ENCODE measurements at regions not wholly inside any gene's neighbourhood (a gene's known extent, or its start where the extent isn't known, plus 50 kb on each side); places are given as distances from the start of the nearest gene placed in this dataset.

- intact Hi-C loops (cut with micrococcal nuclease): no loop called here
- no peaks in the 10 kb centered on the region for H3K36me3 Mint-ChIP-seq (ENCODE audit: low read depth)
- ATAC-seq (ENCODE audit: low read depth) (no peak), DNase-seq (no peak)
- ChIA-PET POLR2A (no interaction called here), CTCF (no interaction called here)
- peaks cover 3% of the 10 kb centered on the region for H3K9me3 Mint-ChIP-seq
- H3K27me3 Mint-ChIP-seq: no peaks in the 10 kb centered on the region
- no peak overlapping the region for H3K4me3 Mint-ChIP-seq
- no peak overlapping the region for H3K27ac Mint-ChIP-seq
- H3K4me1 Mint-ChIP-seq: no peaks in the 10 kb centered on the region
- TF ChIP-seq, protein P1, sequence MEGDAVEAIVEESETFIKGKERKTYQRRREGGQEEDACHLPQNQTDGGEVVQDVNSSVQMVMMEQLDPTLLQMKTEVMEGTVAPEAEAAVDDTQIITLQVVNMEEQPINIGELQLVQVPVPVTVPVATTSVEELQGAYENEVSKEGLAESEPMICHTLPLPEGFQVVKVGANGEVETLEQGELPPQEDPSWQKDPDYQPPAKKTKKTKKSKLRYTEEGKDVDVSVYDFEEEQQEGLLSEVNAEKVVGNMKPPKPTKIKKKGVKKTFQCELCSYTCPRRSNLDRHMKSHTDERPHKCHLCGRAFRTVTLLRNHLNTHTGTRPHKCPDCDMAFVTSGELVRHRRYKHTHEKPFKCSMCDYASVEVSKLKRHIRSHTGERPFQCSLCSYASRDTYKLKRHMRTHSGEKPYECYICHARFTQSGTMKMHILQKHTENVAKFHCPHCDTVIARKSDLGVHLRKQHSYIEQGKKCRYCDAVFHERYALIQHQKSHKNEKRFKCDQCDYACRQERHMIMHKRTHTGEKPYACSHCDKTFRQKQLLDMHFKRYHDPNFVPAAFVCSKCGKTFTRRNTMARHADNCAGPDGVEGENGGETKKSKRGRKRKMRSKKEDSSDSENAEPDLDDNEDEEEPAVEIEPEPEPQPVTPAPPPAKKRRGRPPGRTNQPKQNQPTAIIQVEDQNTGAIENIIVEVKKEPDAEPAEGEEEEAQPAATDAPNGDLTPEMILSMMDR (IDR thresholded peaks at IDR 0.05): no peak
Measured at GRCh38 chr13:83950293-83950692, 68.0 kb upstream of the SLITRK1 start.

- ATAC-seq (ENCODE audit: low read depth): no peak
- no peak for DNase-seq
- Mint-ChIP-seq H3K27me3 (no peaks in the 10 kb centered on the region), H3K9me3 (no peaks in the 10 kb centered on the region), H3K4me1 (no peaks in the 10 kb centered on the region), H3K27ac (no peak overlapping the region), H3K4me3 (no peak overlapping the region), H3K36me3 (ENCODE audit: low read depth) (no peaks in the 10 kb centered on the region)
- TF ChIP-seq, protein P1 (IDR thresholded peaks at IDR 0.05): no peak
- ChIA-PET POLR2A (no interaction called here), CTCF (no interaction called here)
- intact Hi-C loops (cut with micrococcal nuclease): no loop called here
Measured at GRCh38 chr13:83943530-83944279, 61.4 kb upstream of the SLITRK1 start.

DNA sequence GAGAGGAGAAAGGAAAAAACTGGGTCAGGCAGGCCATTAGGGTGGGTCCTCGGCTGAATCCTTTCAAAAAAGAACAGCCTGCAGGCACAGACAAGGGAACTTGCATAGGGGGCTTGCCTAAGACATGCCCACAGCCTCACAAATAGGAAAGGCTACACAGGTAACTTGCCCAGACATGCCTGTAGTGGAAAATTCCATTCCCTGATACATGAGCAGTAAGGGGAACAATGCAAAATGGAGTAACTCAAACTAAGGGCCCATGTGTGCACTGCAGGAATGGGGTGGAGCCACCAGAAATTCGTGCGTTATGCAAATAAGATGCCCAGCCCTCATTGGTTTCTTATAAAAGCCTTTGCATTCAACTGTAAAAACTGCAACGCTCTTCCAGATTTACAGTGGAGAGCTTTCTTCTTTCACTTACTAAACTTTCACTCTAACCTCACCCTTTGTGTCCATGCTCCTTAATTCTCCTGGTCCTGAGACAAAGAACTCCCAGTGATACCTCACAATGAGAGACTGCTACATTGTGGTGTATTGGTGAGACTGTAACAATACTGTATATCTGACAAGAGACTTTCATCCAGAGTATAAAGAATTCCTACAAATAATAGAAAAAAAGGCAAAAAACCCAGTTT, 59.5 kb upstream of the SLITRK1 start:
- Mint-ChIP-seq H3K4me1 (no peaks in the 10 kb centered on the region), H3K27ac (no peak overlapping the region), H3K4me3 (no peak overlapping the region), H3K9me3 (no peaks in the 10 kb centered on the region), H3K36me3 (ENCODE audit: low read depth) (no peaks in the 10 kb centered on the region), H3K27me3 (no peaks in the 10 kb centered on the region)
- ATAC-seq (ENCODE audit: low read depth) (no peak), DNase-seq (no peak)
- POLR2A ChIA-PET: no interaction called here
- intact Hi-C loops (cut with micrococcal nuclease): no loop called here
- CTCF ChIA-PET: no interaction called here
- TF ChIP-seq, protein P1 (IDR thresholded peaks at IDR 0.05): no peak

DNA sequence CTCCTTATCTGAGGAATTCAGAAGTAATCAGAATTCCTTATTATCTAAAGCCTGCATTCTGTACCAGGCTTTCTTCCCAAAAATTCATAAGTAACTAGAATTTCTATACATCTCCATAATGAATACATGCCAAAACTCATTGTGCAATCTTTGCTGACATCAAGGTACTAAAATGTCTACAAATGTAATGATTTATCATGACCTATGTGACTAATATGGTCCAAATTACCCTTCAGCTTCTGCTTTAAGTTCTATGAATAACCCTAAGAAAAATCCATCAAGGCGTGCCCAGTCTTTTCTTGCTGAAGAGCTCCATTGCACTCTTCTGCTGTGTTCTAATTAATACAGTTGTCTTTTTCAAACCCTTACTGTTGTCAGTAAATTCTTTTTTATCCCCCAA, 58.5 kb upstream of the SLITRK1 start:
- no peak overlapping the region for H3K27ac Mint-ChIP-seq
- intact Hi-C loops (cut with micrococcal nuclease): no loop called here
- no peaks in the 10 kb centered on the region for H3K27me3 Mint-ChIP-seq
- H3K36me3 Mint-ChIP-seq (ENCODE audit: low read depth): no peaks in the 10 kb centered on the region
- CTCF ChIA-PET: no interaction called here
- POLR2A ChIA-PET: no interaction called here
- H3K4me1 Mint-ChIP-seq: no peaks in the 10 kb centered on the region
- H3K4me3 Mint-ChIP-seq: no peak overlapping the region
- H3K9me3 Mint-ChIP-seq: peaks cover 3% of the 10 kb centered on the region
- no peak for ATAC-seq (ENCODE audit: low read depth)
- no peak for DNase-seq
- TF ChIP-seq, protein P1 (IDR thresholded peaks at IDR 0.05): no peak

GRCh38 chr13:83937579-83937978, 55.3 kb upstream of the SLITRK1 start:
- ATAC-seq (ENCODE audit: low read depth) (no peak), DNase-seq (no peak)
- H3K27ac Mint-ChIP-seq: no peak overlapping the region
- H3K4me1 Mint-ChIP-seq: no peaks in the 10 kb centered on the region
- H3K36me3 Mint-ChIP-seq (ENCODE audit: low read depth): no peaks in the 10 kb centered on the region
- intact Hi-C loops (cut with micrococcal nuclease): no loop called here
- CTCF ChIA-PET: no interaction called here
- no peaks in the 10 kb centered on the region for H3K27me3 Mint-ChIP-seq
- TF ChIP-seq, protein P1 (IDR thresholded peaks at IDR 0.05): no peak
- H3K4me3 Mint-ChIP-seq: no peak overlapping the region
- peaks cover 5% of the 10 kb centered on the region for H3K9me3 Mint-ChIP-seq
- POLR2A ChIA-PET: no interaction called here

All from activated B cell treated with CpG ODN at 0.5 μM for 24 hours (primary cell).